ENCODE measurements at regions not wholly inside any gene's neighbourhood (a gene's known extent, or its start where the extent isn't known, plus 50 kb on each side); places are given as distances from the start of the nearest gene placed in this dataset.

- TF ChIP-seq POLR2AphosphoS5 (IDR thresholded peaks at IDR 0.05; ENCODE audit: low read depth), result no peak
- no peak for TF ChIP-seq CTCF (conservative IDR thresholded peaks at IDR 0.05; ENCODE audit: low read depth in 2 of 2)
- TF ChIP-seq REST (IDR thresholded peaks at IDR 0.05; ENCODE audit: unreplicated experiment), result no peak
- TF ChIP-seq ZNF462 (CRISPR knock-in tag; IDR thresholded peaks at IDR 0.05), result no peak
- TF ChIP-seq ZNF114 (CRISPR knock-in tag; IDR thresholded peaks at IDR 0.05), result no peak
- no peak for TF ChIP-seq CREB1 (CRISPR knock-in tag; IDR thresholded peaks at IDR 0.05; ENCODE audit: low read depth)
- no peak for TF ChIP-seq EZH2 (IDR thresholded peaks at IDR 0.05; ENCODE audit: low read depth, unreplicated experiment)
- TF ChIP-seq EZH2phosphoT487 (IDR thresholded peaks at IDR 0.05; ENCODE audit: unreplicated experiment), result no peak
- no peak for TF ChIP-seq JUNB (IDR thresholded peaks at IDR 0.05; ENCODE audit: unreplicated experiment)
- TF ChIP-seq ZNF331 (CRISPR knock-in tag; IDR thresholded peaks at IDR 0.05; ENCODE audit: low read depth), result no peak
- no peak for TF ChIP-seq ETS1 (IDR thresholded peaks at IDR 0.05)
- no peak for TF ChIP-seq STAT1 (IDR thresholded peaks at IDR 0.05; ENCODE audit: unreplicated experiment)
These were observed 83.1 kb downstream of the ATOH1 start for GRCh38 chr4:93911671-93912070.

Data from GM23338 (cell line).